Upper lobe of left lung (tissue), 4 donors: ENCODE measurements at regions not wholly inside any gene's neighbourhood (a gene's known extent, or its start where the extent isn't known, plus 50 kb on each side); places are given as distances from the start of the nearest gene placed in this dataset.

ENCODE experiments used
- CTCF ChIP-seq, 6 experiments: fragments of 450-650 bp in 4 of 6; fragments of 200-600 bp in 2 of 6; sonication (generic) in 2 of 6; IDR thresholded peaks; one replicate each; pipeline ENCODE4 v1.5.1; 2016 to 2019; ENCODE audit warnings: antibody characterized with exemption in 6 of 6
- EP300 ChIP-seq, 4 donors: sonication (generic); formaldehyde crosslinking; IDR thresholded peaks; one replicate each; pipeline ENCODE4 v1.5.1; 2017; ENCODE audit warnings: antibody characterized with exemption in 4 of 4, control low read depth in 2 of 4
- POLR2A ChIP-seq, 4 donors: fragments of 450-650 bp; IDR thresholded peaks; one replicate each; pipeline ENCODE4 v1.5.1; 2016 to 2017; ENCODE audit warnings: antibody characterized with exemption in 4 of 4, mild to moderate bottlenecking in 2 of 4
- POLR2AphosphoS5 ChIP-seq, 2 donors: sonication (generic); formaldehyde crosslinking; IDR thresholded peaks; one replicate each; pipeline ENCODE4 v1.5.1; 2017; ENCODE audit warnings: antibody characterized with exemption in 2 of 2

GRCh38 chr3:144121661-144122060, 150.0 kb downstream of the DIPK2A start:
- TF ChIP-seq CTCF (IDR thresholded peaks at IDR 0.05) (no peak), POLR2A (IDR thresholded peaks at IDR 0.05) (no peak), EP300 (IDR thresholded peaks at IDR 0.05) (no peak), POLR2AphosphoS5 (IDR thresholded peaks at IDR 0.05) (no peak)
